DMS79 (cell line): ENCODE measurements at regions not wholly inside any gene's neighbourhood (a gene's known extent, or its start where the extent isn't known, plus 50 kb on each side); places are given as distances from the start of the nearest gene placed in this dataset.
"Not testable (repeated sequence)": the region's sequence is repeated elsewhere in the genome, so short reads cannot be mapped to it uniquely, and the experiment has no call there.

Experiments used
- DNase-seq: peaks from one replicate; lab custom pipeline; 2025; lab: John Stamatoyannopoulos, UW

- no peak for DNase-seq
Observed at GRCh38 chr9:21533597-21533996, 51.5 kb upstream of the IFNE start.

- DNase-seq = no peak
Observed at GRCh38 chr9:21535396-21535795, 53.3 kb upstream of the IFNE start.

- no peak for DNase-seq
Observed at GRCh38 chr9:21542787-21543186, 60.7 kb upstream of the IFNE start.

GRCh38 chr9:21543187-21543586 is 61.1 kb upstream of the IFNE start:
- DNase-seq = no peak

GRCh38 chr9:21543816-21544215 is 61.7 kb upstream of the IFNE start:
- not testable (repeated sequence) for DNase-seq

GRCh38 chr9:21546949-21547348 is 64.8 kb upstream of the IFNE start:
- DNase-seq = no peak

GRCh38 chr9:21549251-21549765 is 67.2 kb upstream of the IFNE start:
- DNase-seq = no peak

- no peak for DNase-seq
Observed at GRCh38 chr9:21549890-21550289, 67.8 kb upstream of the IFNE start.

- no peak for DNase-seq
Observed at GRCh38 chr9:21550392-21550791, 68.3 kb upstream of the IFNE start.

GRCh38 chr9:21551401-21551800 is 69.3 kb upstream of the IFNE start:
- no peak for DNase-seq

GRCh38 chr9:21552244-21553170 is 70.4 kb upstream of the IFNE start:
- no peak for DNase-seq

GRCh38 chr9:21553441-21553840 is 71.3 kb upstream of the IFNE start:
- DNase-seq = no peak

- DNase-seq = no peak
Observed at GRCh38 chr9:21554813-21555212, 72.7 kb upstream of the IFNE start.

GRCh38 chr9:21555911-21556310 is 73.8 kb upstream of the IFNE start:
- DNase-seq = no peak

- no peak for DNase-seq
Observed at GRCh38 chr9:21556581-21557427, 74.7 kb upstream of the IFNE start.

GRCh38 chr9:21557428-21557768 is 75.3 kb upstream of the IFNE start:
- no peak for DNase-seq

GRCh38 chr9:21558079-21558478 is 76.0 kb upstream of the IFNE start:
- DNase-seq = no peak

- no peak for DNase-seq
Observed at GRCh38 chr9:21558615-21559401, 76.7 kb upstream of the IFNE start.

GRCh38 chr9:21559402-21560280 is 77.5 kb upstream of the IFNE start:
- DNase-seq = no peak

- no peak for DNase-seq
Observed at GRCh38 chr9:21560281-21560745, 78.2 kb upstream of the IFNE start.

- DNase-seq = no peak
Observed at GRCh38 chr9:21561502-21561901, 79.4 kb upstream of the IFNE start.
